ENCODE measurements at regions not wholly inside any gene's neighbourhood (a gene's known extent, or its start where the extent isn't known, plus 50 kb on each side); places are given as distances from the start of the nearest gene placed in this dataset.
"Not testable (repeated sequence)": the region's sequence is repeated elsewhere in the genome, so short reads cannot be mapped to it uniquely, and the experiment has no call there.

DNA sequence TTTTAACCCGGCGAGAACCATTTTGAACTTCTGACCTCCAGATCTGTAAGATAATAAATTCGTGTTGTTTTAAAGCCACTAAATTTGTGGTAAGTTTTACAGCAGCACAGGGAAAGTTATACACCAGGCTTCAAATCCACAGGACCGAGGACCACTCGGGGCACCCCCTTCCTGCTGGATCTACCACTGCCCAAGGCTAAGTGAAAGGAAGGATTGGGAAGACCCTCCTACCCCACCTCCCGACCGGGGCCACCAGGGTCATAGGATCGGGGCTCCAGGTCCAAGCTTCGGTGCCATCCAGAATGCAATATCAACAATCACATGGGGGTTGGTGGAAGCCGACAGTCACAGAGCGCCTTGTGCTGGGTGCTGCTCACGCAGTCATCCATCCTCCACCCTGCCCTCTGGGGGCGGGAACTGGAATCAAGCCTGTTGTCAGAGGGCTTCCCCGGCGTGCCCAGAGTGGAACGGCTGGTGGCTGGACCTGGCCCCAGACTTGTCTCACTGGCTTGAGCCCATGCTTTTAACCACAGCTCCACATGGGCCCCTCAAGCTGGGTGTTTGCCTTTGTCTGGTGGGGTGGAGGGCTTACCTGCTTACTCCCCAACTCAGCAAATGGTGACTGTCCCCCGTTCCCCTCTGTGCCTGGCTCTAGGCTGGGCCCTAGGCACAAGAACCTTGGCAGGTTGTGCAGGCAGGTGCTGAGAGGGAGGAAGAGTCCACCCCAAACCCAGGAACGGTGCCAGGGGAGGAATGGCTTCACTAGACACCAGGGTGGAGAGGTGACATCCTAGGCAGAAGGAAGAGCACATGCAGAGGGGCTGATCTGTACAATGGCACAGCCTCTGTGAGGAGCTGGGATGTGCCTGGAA, 180.3 kb upstream of the RTL1 start:
- no peak for DNase-seq

DNA sequence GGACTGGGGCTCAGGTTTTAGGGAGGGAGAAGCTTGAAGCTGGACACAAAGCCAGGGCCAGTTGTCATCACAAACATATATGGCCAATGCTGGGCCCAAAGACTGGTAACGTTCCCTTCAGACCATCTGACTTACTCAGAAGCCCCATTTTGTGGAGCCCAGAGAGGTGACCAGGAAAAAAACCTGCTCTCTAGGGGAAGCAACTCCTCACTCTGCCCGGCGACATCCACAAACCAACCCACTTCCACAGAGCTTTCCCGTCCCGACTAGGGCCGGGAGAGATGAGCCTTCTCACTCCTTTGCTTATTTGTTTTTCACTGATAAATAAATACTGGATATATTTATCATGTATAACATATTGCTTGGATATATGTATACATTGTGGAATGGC, 180.9 kb upstream of the RTL1 start:
- no peak for DNase-seq

DNA sequence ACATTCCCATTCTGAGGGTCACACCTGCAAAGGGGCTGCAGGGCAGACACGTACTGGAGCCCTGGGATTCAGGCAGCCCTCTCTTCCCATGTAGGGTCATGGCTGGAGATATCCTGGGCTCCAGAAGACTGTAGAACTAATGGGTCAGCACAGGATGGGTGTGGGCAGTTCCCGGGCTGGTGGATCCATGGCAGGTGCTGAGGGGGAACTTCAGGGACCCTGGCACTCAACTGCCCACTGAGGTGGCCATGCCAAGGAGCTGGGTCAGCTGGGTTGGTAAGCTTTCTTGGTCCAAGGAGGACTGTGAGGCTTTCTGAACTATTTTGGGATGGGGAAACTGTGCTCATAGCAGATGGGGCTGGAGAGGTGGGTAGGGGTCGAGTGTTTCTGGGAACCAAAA, 183.4 kb upstream of the RTL1 start:
- no peak for DNase-seq

DNA sequence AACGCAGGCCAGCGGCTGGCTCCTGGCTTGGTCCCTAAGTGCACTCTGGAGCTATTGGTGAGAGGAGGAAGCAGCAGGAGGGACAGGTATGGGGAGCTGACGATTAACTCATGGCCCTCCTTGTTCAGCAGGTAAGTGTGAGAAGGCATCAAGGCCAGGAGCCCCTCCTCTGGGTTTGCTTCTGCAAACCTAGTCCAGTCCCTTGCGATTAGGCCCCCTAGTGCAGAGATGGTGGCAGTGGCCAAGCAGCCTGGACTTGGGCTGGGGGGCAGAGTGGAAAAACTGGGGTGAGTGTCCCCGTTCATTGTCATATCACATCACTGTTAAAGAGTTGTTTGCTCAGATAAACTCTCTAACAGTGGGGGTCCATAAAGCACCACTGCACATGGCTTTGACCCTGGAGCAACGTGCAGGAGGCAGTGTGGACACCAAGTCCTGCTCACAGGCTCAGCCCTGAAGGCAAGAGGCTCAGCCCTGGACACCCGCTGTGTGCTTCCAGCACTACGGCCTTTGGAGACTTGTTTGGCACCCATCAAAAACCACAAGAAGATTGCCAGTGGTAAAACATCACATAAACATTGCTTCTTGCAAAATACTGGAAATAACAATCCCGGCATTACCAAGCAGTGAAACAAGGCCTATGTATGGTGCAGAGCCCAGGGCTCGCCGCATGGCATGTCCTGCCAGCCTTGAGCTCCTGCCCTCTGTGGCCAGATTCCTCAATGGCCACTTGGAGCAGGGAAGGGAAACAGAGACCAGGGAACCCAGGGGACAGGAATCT, 184.3 kb upstream of the RTL1 start:
- no peak for DNase-seq

DNA sequence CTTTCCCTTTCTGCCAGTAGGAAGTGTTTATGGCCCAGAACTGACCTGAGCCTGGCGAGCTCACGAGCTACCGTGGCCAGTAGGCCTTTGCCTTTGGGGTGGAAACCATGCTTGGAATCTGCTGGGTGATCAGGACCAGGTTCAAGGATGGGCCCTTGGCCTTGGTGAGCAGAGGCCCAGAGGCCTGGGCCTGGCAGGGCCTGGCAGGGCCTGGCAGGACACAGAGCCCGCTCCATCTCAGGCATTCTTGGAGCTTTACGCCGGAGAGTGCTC, 184.8 kb upstream of the RTL1 start:
- no peak for DNase-seq

DNA sequence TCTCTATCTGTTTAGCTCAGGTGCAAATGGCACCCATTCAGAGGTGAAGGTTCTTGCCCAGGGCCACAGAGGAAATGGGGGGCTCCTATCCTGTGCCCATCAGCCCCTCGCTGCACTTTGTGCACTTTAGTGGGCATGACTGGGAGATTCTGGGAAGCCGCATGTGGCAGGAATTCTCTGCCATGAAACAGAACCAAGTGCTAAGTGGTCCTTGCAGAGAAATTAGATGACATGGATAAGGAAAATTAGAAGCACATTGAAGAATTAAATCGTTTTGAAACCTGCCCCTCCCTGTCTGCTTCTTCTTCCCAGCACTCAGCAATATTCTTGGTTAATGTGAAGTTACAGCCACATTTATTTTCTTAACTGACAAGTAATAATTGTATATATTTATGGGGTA, 185.2 kb upstream of the RTL1 start:
- DNase-seq, result no peak

DNA sequence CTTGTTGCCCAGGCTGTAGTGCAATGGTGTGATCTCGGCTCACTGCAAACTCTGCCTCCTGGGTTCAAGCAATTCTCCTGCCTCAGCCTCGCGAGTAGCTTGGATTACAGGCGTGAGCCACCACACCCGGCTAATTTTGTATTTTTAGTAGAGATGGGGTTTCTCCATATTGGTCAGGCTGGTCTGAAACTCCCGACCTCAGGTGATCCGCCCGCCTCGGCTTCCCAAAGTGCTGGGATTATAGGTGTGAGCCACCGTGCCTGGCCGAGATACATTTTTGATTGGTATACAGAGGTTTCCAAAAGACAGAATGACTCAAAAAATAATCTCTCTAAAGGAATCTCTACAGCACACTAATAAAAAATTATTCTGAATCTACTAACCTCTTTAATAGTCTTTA, 187.0 kb upstream of the RTL1 start:
- DNase-seq, result not testable (repeated sequence)

DNA sequence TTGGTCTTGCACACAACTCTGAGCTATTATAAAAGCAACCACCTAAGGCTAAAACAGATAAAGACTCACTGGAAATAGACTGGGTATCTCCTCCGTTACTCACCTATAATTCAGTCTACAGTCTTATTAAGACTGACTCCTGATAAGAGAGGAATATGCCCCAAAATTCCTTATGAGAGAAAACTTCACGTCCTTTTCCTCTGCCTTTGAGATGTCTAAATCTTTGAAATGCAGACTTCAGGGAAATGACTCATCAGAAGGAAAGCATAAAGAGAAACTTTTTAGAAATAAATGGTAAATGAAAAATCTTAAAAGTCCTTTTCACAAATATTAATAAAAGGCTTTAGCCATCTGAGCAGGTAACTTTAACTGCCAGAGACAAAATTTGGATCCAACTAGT, 187.5 kb upstream of the RTL1 start:
- DNase-seq, result no peak

DNA sequence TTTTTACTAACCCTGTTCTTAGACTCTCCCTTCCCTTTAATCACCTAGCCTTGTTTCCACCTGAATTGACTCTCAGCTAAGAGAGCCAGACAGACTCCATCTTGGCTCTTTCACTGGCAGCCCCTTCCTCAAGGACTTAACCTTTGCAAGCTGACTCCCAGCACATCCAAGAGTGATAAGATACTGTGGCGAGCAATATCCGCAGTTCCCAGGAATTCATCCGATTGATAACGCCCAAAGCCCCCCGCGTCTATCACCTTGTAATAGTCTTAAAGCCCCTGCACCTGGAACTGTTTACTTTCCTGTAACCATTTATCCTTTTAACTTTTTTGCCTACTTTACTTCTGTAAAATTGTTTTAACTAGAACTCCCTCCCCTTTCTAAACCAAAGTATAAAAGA, 191.4 kb upstream of the RTL1 start:
- not testable (repeated sequence) for DNase-seq

DNA sequence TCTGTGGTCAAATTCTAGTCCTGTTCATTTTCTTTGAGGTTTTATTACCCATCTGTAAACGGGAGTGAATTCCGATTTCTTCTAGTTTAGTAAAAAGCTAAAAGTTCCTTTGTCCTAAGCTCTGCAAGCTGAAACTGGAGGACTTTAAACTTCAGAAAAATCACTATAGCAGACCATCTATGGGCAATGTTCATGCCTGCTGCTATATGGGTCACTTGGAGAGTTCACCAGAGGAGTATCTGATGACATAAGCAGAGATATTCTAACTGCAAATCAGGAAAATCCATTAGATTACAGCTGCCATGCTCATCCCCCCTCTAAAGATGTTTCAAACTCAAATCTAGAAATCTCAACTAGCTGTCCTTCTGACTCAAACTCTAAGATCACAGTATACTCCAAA, 193.0 kb upstream of the RTL1 start:
- DNase-seq, result no peak

DNA sequence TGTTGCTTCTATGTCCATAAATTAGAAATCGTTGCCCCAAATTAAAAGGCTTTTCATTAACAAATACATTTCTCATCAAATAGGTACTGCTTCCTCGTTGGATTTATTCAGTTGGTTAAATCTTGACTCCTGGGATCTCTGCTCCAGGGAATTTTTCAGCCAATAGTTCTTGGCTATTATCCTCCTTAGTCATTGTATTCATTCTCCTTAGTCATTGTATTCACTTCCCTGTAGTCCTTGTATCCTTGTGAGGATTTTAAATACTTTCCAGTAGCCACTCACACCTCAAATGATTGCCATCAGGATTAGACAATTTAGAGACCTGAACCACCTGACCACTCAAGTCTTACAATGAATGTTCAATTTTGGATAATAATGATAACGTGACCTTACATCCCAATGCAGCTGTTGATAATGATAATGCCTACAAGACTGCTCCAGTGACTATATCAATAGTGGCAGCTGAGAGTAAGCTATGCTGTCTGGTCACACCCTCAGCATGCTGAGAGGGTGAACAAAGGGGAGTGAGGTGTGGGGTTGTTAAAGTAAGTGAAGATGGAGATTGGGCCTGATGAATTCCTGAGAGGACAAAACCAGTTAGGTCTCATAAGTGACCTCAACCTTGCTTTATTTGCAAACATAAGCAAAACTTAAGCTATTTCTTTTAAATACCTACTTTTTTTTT, 193.7 kb upstream of the RTL1 start:
- no peak for DNase-seq

DNA sequence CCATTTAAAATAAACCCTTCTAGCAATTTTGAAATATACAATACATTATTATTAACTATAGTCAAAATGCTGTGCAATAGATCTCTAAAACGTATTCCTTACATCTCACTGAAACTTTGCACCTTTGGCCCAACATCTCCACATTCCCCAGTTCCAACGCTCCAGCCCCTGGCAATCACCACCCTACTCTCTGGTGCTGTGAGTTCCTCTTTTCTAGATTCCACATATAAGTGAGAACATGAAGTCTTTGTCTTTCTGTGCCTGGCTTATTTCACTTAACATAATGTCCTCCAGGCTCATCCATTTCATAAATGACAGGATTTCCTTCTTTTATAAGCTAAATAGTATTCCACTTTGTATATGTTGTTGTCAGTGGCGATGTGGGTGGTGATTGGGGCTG, 194.7 kb upstream of the RTL1 start:
- DNase-seq, result no peak

DNA sequence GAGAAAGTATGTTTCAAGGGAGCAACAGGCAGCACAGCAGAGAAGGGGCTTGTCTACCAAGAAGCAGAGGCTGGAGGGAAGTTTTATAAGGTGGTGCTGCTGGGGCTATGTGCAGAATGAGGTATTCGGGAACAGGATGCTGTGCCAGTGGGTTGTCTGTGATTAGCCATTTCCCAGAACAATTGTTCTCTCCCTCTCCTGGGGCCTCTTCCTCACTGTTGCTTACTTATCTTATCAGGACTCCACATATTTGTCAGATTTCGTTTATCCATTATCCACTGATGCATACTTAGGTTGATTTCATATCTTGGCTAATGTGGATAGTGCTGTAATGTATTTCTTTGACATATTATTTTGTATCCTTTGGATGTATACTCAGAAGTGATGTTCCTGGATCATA, 195.1 kb upstream of the RTL1 start:
- no peak for DNase-seq

DNA sequence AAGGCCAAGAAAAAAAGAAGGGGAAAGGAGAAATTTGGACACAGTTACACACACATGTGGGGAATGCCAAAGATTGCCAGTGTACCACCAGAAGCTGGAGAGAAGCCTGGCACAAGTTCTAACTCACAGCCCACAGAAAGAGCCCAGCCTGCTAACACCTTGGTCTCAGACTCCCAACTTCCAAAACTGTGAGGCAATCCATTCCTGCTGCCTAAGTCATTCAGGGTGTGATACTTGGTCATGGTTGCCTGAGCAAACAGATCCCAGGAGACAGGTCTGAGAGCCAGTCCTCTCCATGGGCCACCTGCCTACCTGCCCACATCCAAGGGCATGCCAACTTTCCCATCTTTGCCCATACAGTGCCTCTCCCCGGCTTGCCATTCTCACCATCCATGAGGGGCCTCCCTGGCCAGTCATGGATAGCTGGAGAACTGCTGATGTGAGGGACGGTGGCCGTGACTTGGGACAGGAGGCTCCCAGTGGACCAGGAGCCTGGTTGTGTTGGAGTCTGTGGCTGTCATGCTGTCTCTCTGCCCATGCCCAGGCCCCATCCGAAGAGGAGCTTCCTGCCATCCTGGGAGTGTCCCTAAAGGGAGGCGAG, 198.0 kb upstream of the RTL1 start:
- no peak for DNase-seq

DNA sequence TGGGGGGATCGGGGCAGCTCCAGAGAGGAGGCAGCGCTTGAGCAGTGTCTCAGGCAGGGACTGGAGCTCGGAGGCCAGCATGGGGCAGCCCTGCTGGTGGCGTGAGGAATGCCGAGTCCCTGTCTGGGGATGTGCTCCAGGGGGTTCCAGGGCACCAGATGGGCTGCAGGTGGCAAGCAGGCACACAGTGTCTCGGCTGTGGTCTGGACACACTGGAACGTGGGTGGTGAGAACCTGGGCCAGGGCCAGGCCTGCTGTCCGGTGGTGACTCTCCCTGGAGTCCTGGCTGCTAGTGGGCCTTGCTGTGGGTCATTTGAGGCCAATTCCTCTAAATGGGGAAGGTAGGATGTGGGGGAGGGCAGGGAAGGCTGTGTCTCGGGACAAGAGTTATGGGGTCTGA, 199.4 kb upstream of the RTL1 start:
- no peak for DNase-seq

DNA sequence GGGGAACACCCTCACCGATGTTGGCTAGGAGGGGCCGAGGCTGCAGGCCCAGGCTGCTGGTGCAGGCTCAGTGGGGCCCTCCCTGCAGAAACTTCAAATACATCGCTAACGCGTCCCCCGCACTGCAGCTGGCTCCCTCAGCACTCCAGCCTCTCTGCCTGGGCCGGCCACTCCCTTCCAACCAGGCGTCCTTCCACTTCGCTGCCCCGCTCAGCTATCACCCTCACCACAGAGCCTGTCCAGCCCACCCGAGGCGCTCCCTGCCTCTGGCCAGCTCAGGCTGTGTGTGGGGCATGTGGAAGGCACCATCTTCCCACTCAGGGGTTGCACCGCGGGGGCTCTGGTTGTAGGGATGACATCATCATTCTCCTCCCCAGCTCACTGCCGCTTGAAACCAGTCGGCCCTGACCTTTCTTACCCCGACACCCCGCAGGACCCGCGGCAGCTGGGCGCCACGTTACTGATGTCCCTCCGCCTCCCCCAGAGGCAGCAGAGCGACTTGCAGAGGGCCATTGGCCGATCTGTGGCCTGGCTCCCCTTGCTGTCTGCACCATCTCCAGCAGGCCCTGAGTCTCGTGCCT, 199.9 kb upstream of the RTL1 start:
- DNase-seq, result no peak

DNA sequence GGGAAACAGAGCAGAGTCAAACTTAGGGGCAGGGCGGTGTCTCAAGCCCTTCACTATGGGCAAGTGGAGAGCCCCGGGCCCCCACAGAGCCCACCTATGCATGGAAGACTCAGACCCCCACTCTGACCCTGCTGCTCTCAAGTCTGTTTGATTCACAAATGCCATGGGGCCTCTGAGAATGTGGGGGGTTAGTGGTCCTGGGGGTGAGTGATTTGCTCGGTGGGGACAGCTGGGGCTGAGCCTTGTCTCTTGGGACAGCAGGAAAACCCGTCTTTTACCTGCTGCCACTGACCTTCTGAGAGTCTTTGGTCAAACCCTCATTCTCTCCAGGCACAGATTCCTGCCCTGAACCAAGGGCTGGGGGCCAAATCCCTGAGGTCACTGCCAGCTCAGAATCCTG, 201.0 kb upstream of the RTL1 start:
- no peak for DNase-seq

DNA sequence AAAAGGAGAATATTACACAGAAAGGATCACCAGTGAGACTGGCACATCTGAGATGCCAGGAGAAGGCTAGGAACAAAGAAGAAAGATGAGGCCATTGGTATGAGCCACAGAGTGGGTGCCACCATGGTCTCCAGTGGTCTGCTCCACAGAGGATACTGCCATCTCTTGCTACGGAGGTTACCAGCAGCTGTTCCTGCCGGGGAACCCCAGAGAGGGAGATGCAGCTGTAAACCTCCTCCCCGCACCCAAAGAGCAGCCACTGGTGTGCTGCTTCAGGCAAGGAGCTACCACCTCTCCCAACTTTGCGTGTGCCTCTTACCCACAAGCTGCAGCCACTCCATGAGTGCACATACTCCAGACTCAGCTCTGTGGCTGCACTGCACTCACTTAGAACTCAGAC, 201.5 kb upstream of the RTL1 start:
- no peak for DNase-seq

DNA sequence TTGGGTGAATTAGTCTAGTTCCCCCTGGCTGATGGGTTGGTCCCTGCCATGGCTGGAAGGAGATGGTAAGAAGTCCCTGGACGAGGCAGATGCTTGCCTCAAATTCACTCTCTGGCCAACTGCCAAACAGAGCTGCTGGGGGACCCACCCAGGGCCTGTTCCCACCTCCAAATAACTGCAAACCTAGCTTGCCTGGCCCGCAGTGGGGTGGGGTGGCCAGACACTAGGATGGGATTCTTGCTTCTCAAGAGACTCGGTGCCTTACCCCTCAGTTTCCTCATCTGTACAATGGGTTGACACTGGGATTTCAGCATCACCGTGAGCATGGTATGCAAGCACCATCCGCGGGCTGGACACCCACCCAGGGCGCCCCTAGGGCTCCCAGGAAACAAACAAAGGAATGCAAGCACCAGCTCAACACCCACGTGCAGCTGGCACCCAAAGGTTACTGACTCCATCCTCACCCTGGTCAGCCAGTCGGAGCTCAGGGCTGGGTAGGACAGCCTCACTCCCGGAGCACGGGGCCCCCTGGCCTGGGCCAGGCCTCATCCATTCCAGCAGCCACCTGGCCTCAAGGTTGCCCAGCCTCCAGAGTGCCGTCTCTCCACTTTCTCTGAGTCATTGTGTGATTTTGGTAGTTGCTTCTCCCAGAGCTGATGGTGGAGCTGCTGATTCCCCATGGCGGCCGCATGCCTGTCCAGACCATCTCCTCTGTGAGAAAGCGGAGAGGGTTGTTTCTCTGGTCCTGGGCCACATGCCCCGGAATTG, 205.2 kb upstream of the RTL1 start:
- no peak for DNase-seq

DNA sequence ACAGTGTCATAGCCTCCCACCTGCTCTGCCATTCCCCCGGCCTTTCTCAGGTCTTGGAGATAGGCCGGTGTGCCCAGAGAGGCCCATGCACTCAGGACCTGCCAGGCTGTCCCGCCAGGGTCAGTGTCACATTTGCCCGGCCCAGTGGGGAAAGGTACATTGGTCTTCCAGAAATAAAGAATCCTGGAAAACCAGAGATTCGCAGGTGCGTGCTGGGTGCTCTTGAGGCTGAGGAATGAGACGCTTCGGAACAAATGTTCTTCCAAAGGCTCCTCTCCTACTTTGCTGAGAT, 205.8 kb upstream of the RTL1 start:
- DNase-seq, result no peak

DNA sequence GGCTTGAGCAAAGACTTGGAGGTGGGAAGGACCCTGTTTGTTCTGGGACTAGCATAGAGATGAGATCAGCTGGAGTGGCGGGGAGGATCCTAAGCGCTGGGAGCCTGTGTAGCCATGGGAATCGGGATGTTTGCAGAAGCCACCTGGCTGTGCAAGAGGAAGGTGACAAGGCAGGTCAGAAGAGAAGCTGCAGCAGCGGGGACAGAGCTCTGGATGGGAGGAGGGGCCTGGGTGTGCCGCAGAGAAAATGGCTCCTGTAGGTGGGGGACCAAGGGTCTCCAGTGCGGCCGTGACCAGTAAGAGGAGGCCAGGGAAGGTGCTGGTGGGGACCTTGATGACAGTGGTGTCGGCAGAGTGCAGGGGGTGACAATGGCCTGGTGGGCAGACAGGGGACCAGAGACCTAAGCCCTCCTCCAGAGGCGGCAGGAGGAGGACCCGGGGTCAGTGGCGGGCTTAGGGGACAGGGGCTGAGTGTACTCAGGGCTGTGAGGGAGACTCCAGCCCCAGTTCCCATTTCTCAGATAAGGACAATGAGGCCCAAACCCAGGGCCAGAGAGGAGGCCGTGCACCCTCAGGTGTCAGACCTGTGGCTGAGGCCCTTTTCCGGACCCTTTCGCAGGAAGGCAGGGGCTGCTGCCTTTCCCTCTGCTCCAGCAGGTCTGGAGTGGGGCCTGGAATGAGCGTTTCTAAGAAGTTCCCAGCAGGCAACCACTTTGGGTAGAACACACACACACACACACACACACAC, 206.6 kb upstream of the RTL1 start:
- DNase-seq, result no peak
